HG02571 (cell line): ENCODE measurements at regions not wholly inside any gene's neighbourhood (a gene's known extent, or its start where the extent isn't known, plus 50 kb on each side); places are given as distances from the start of the nearest gene placed in this dataset.

ENCODE experiments used
- ATAC-seq: cut with Tn5 transposase; IDR thresholded peaks from one replicate; pipeline ENCODE4 v1.9.1; 2021; ENCODE audit warnings: mild to moderate bottlenecking, moderate library complexity; ENCODE audit not compliant: unreplicated experiment

DNA sequence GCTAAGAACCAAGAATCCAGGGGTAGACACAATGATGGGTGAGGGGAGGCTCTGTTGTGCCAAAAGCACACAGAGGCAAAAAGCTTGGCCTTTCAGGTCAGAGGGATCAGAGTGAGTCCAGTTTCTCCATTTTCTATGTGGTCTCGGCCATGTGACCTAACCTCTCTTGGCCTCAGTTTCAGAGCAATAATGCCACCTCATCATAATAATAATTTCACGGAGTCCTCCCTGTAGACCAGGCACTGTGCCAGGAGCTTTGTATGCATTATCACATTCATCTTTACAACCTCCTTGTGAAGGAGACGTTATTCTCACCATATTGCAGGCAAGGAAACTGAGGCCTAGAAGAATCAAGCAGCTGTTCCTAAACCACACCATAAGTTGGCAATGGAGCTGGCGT, 120.2 kb downstream of the WT1 start:
- ATAC-seq = no peak

DNA sequence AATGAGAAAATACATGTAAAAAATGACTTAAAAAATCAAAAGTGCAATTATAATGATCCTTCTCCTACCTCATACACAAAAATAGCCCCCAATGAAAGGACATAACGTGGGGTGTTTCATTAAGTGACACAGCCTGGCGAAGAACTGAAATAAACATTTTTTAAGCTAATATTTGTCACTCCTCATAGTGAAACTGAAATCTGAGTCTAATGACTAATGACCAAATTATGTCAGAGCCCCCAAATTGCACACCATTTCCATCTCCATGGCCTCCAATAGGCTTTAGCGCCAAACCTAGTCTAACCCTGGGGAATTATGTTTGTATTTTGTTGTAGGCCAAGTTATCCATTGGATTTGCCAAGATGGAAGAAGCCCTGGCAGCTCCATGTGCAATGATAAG, 119.1 kb downstream of the WT1 start:
- ATAC-seq = no peak

DNA sequence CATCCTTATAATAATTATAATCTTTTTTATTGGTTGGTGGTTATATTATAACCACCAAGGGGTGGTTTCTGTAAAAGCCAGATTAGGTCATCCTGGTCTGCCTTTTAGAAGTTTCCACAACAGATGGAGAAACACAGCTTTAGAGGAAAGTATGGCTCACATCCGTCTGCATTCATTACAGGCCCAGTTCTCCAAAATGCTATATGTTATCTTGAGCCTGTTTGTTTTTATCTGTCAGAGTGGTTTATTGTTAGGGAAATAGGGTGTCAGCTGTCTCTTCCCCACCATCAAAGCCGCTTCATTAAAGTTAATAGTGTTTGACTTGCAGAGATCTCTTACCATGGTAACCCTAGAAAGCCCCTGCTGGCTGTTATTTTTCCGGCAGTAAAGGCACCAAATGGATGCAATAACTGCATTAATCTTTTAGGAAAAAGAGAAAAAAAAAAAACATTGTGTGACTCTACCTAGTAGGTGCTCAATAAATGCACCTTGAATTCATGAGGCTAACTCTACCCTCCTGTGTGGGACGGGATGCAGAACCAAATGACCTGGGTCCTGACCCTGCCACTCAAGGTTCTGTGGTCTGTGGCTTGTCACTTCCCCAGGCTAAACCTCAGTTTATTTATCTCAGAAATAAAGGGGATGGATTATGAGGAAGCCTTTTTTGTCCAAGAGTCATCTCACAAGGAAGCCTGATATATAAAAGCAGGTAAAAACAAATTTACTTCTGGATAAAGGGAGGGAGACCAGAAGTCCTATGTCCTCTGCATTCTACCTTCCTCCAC, 118.3 kb downstream of the WT1 start:
- no peak for ATAC-seq

DNA sequence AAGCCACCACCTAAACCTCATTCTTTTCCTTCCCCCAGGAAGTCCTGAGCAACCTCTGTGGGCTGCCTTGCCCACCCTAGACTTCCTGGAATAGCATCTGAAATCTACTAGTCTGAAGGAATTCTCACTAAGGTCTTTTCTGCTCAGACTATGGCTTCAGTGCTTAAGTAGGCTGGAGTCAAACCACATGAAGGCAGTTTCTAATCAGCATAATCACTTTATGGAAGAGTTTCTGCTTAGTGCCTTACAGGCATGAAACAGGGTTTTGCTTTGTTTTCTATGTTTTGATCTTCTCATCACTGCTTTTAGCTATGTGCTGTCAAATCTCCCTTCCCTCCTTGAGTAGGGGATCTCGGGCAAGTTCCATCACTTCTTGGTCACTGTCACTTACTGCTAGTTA, 117.7 kb downstream of the WT1 start:
- no peak for ATAC-seq

DNA sequence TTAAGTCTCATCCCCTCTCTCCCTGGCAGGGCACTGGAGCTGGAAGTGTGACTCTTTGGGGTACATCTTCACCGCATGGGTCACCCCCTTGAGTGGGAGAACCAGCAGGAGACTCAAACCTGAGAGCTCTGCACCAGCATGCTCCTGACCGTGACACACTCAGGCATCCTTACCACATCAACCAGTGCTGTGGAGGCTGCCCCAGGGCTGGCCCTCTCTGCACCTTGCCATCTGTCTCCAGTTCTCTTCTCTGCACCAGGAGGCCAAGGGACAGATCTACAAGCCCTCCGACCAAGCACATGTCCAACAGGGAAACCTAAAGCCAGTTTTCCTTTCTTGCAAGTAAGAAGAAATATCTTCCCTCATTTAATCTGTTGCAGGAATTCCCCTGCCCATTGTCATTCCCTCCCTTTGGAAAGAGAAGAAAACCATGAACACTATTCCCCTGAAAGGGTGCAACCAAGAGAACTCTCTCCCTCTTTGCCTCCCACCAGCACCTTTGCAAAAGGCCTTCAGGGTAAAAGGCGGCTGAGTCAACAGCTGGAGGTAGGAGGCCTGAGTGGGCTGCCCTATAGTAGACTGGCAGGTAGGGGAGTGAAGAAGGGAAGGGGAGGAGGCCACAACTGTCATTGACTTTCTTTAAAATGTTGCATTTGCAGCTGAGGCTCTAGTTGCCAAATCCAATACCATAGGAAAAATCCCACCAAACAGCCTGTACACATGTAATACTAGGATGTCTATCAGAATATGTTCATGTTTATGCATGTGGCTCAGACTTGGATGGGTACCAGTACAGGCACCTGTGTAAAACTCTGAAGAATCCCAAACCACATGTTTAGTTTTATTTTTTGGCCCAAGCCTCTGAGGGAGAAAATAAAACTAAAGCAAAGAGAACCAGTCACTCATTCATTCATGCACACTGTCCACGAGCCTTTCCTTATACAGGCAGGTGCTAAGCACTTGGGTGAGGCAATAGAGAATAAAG, 117.0 kb downstream of the WT1 start:
- no peak for ATAC-seq

DNA sequence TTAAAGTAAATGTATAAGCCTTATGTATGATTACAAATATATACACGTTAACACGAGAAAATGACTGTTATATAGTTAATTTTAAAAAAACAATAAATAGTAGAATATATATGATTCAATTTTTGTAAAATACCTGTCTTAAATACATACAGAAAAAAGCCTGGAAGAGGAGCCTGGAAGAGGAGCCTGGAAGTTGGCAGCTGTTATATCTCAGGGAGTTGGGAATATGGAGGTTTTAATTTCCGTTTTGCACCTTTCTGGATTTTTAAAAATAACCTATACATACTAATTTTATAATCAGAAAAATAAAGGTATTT, 111.6 kb downstream of the WT1 start:
- no peak for ATAC-seq

DNA sequence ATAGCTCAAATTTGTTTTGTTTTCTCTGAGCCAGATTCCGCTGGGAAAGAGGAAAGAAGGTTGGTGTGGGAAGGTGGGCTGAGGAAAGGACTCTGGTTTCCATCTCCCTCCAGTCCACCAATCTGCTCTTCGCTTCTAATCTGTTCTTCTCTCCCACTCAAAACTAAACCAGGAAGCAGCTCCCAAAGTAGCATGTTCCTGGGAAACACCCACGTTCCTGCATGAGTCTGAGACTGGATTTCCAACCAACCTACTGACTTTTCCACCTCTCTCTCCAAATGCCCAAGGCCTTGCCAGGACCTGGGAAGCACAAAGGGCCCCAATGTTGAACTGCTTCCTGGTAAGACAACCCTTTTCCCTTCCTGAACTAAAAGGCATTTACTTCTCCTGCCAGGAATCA, 110.2 kb downstream of the WT1 start:
- ATAC-seq = no peak

DNA sequence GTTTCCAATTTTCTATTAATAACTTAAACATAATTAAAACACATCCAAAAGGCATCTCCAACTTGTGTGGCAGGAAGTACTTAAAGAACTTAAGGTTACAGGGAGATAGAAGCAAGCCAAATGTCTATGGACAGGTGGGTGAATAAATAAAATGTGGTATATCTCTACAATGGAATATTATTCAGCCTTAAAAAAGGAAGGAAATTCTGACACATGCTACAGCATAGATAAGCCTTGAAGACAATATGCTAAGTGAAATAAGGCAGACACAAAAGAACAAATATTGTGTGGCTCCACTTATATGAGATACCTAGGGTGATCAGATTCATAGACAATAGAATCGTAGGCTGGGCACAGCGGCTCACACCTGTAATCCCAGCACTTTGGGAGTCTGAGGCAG, 109.6 kb downstream of the WT1 start:
- no peak for ATAC-seq

DNA sequence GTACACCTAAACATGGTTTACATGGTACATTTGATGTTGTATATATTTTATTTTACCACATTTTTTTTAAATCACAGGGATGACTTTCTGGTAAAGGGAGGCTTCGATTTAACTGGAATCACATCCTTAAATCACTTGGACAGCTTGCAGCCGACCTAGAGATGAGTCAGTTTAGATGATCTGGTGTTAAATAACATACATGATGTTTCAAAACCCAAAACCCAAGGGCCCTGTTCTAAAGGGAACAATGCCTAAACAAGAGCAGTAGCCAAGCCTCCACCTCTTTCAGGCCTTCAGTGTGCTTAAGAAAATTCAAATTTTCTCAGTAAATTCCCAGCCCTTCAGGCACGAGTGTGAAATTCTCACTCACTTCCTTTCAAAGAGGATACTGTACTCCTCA, 108.8 kb downstream of the WT1 start:
- no peak for ATAC-seq

DNA sequence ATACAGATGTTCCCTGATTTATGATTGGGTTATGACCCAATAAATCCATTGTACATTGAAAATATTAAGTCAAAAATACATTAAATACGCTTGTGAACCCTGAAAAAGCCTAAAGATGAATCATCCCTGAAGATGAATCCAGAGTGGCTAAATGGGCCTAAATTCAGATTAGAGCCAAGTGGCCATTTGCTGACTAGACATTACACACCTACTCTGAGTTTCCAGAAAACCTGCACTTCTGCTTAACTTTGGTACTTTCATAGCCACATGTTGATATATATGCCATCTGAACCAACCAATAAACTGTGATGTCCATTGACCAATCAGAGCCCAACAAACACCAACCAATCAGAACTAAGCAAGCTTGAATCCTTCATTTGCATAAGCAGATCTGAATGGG, 106.9 kb downstream of the WT1 start:
- no peak for ATAC-seq

DNA sequence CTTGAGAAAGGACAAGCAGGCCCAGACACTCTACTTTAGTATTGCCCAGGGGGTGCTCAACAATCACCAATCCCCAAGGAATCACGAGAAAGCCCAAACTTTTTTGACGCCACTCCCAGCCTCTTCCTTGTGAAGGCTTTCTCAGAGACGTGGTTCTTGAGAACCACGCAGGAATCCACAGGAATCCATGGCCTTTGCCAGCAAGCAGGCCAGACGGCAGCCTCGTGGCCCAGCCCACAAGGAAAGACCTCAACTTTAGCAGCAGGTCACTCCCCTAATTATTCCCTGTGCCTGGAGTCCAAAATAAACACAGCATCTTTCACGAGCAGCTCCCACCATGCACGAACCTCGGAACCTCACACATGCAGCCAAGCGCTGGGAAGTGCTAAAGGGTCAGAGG, 104.2 kb downstream of the WT1 start:
- ATAC-seq = no peak

DNA sequence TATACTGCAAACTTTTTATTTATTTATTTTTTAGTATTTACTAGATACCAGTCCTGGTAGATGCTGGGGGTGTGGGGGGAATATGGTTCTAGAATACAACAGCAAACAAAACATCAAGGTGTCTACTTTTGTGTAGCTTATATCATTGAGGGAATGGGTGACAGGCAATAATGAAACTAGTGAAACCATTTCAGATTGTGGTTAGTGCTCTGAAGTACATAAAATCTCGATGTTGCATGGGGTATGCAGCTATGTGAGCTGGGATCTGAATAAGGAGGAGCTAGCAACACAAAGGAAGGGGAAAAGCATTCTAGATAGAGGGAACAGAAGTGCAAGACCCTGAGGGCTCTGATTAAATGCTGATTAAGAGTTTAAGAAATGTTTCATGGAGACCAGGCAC, 103.5 kb downstream of the WT1 start:
- ATAC-seq = no peak

DNA sequence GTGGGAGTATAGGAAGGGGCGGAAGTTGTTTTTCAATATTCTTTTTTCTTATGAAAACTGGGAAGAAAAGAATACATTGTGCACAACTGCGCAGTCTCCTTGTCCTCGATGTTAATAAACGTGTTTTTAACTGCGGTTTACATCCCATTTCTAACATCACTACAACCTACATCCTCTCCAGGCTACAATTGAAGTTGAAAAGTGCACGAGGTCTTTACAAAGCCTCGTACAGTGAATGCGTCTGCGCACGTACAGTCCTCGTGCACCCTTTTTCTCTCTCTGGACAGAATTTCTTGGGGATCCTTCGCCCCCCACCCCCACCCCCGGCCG, 102.4 kb downstream of the WT1 start:
- ATAC-seq = no peak

DNA sequence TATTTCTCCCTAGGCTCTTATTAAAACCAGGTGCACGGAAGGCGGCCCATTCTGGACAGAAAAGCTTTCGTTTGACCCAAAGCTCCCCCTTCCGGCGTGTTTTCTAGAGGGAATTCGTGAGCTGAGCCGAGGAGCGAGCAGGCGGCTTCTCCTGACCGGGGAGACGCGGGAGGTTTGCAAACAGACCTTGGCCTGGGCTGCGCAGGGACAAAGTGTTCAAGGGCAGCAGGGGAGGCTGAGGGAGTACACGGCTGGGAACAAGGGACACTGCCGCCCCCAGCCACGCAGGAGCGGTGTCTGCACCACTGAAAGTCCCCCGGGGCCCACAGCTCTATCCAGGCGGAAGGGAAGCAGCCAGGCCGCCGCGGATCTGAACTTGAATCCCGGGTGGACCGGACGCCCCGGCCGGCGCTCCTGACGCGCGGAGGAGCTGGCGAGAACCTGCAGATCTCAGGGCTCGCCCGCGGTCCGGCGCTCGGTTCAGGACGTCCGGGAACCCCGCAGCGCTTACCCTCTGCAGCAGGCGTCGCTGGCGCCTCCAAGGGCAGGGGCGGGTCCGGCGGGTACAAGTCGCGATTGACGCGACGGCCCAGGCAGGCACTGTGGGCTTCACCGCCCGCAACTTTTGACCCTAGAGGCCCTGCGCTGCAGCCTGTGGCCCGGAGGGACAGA, 101.9 kb downstream of the WT1 start:
- ATAC-seq = peak; percentile 50

DNA sequence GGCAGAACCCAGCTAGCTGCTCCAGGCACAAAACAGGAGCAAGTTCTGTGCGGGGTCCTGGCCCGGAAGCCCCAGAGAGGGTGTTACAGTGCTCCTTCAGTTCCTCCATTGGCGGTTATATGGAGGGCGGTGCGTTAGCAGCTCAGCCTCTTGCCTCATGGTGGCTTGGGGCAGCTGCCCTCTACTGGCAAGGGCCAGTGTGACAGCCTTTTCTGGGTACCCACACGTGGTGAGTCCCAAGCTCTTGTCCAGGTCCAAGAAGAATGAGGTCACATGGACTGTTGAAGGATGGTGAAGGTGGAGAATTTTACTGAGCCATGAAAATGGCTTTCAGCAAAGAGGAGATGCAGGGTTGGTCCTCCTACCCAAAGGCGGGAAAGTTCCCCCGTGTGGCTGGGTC, 100.5 kb downstream of the WT1 start:
- no peak for ATAC-seq
